CD4-positive, alpha-beta T cell (primary cell): ENCODE measurements at regions not wholly inside any gene's neighbourhood (a gene's known extent, or its start where the extent isn't known, plus 50 kb on each side); places are given as distances from the start of the nearest gene placed in this dataset.

Experiments
- ATAC-seq: fragments of 200-7000 bp; cut with Tn5 transposase; one replicate; pipeline ENCODE4 v1.10.0; 2022; ENCODE audit warnings: mild to moderate bottlenecking; ENCODE audit not compliant: poor library complexity
- CTCF ChIA-PET: fragments of 350-600 bp; sonication (Branson Sonifier 250); formaldehyde crosslinking; loops from one replicate; lab custom pipeline; 2021; ENCODE audit warnings: antibody characterized with exemption, inconsistent platforms; lab: Charles Lee
- POLR2A ChIA-PET: fragments of 350-600 bp; sonication (Branson Sonifier 250); formaldehyde crosslinking; loops from one replicate; lab custom pipeline; 2021; ENCODE audit warnings: antibody characterized with exemption, inconsistent platforms; lab: Charles Lee
- DNase-seq, 14 experiments: peaks; one replicate each; pipeline ENCODE4 v3.0.0-alpha.2; 2013 to 2020; ENCODE audit warnings: mixed read lengths in 2 of 14
- H3K27ac ChIP-seq, 2 donors: one replicate each; pipeline versions ENCODE4 v1.5.1 to v1.7.0; 2013; ENCODE audit warnings: low read length in 2 of 2, low read depth in 1 of 2, mild to moderate bottlenecking in 1 of 2
- H3K27me3 ChIP-seq, 2 experiments: 1 replicate in 1 of 2; 2 replicates in 1 of 2; pipeline versions ENCODE4 v1.6.1 to v1.7.0; 2013; ENCODE audit warnings: low read length in 2 of 2, control low read depth in 1 of 2, mild to moderate bottlenecking in 1 of 2, moderate library complexity in 1 of 2; ENCODE audit not compliant: insufficient read depth in 2 of 2, control insufficient read depth in 1 of 2
- H3K36me3 ChIP-seq: one replicate; pipeline ENCODE4 v1.6.1; 2013; ENCODE audit warnings: low read length, control low read depth; ENCODE audit not compliant: insufficient read depth
- H3K4me1 ChIP-seq: one replicate; pipeline ENCODE4 v1.6.1; 2013; ENCODE audit warnings: low read length, control low read depth; ENCODE audit not compliant: insufficient read depth
- H3K4me3 ChIP-seq: one replicate; pipeline ENCODE4 v1.5.1; 2013; ENCODE audit warnings: mild to moderate bottlenecking, low read length, moderate library complexity
- H3K9me3 ChIP-seq, 2 experiments: 1 replicate in 1 of 2; 2 replicates in 1 of 2; pipeline versions ENCODE4 v1.6.1 to v1.7.0; 2013; ENCODE audit warnings: low read length in 2 of 2, mild to moderate bottlenecking in 2 of 2, control low read depth in 1 of 2, moderate library complexity in 1 of 2; ENCODE audit not compliant: control insufficient read depth in 1 of 2, insufficient read depth in 1 of 2
- H3K27ac Mint-ChIP-seq: one replicate; pipeline ENCODE4 v1.8.0; 2020; ENCODE audit warnings: mixed read lengths
- H3K27me3 Mint-ChIP-seq: one replicate; pipeline ENCODE4 v1.8.0; 2021; ENCODE audit warnings: mixed read lengths
- H3K36me3 Mint-ChIP-seq: one replicate; pipeline ENCODE4 v1.8.0; 2021; ENCODE audit warnings: low read depth, mixed read lengths
- H3K4me1 Mint-ChIP-seq: one replicate; pipeline ENCODE4 v1.8.0; 2021; ENCODE audit warnings: low read depth, mixed read lengths
- H3K4me3 Mint-ChIP-seq: one replicate; pipeline ENCODE4 v1.8.0; 2020; ENCODE audit warnings: mild to moderate bottlenecking, mixed read lengths
- H3K9me3 Mint-ChIP-seq: one replicate; pipeline ENCODE4 v1.8.0; 2020; ENCODE audit warnings: mixed read lengths
- CTCF ChIP-seq: fragments of 200-600 bp; IDR thresholded peaks from one replicate; pipeline ENCODE4 v1.8.0; 2022; ENCODE audit warnings: antibody characterized with exemption, mild to moderate bottlenecking
- intact Hi-C, 2 experiments: fragments of 100-400 bp; cut with DNase I in 1 of 2; cut with micrococcal nuclease in 1 of 2; formaldehyde crosslinking; loops; one replicate each; pipeline versions ENCODE4 v1.15.1 to v1.9.0; 2023 to 2025; cut with DNase I, micrococcal nuclease

GRCh38 chr4:81912376-81913030 lies 440.8 kb upstream of the RASGEF1B start:
- no peak overlapping the region for H3K4me3 ChIP-seq
- Mint-ChIP-seq H3K36me3 (no peaks in the 10 kb centered on the region), H3K4me3 (no peak overlapping the region), H3K9me3 (no peaks in the 10 kb centered on the region), H3K4me1 (peaks cover 10% of the 10 kb centered on the region), H3K27me3 (peaks cover 5% of the 10 kb centered on the region), H3K27ac (no peak overlapping the region)
- no peak for DNase-seq
- CTCF ChIA-PET, result interaction anchor here (0.8 to 1.4 kb wide), 5 partner anchors 8 to 90 kb away, joined by 3 to 5 read pairs (median 4); no protein-coding TSS in a partner anchor
- ATAC-seq, result no peak
- H3K27ac ChIP-seq, result no peak overlapping the region
- H3K36me3 ChIP-seq, result no peaks in the 10 kb centered on the region
- no peaks in the 10 kb centered on the region for H3K4me1 ChIP-seq
- no peak for TF ChIP-seq CTCF
- peaks cover 0 to 4% of the 10 kb centered on the region in 2 experiments for H3K27me3 ChIP-seq
- intact Hi-C loops, result loop anchor here (2.0 to 10.0 kb wide), 2 partner anchors 352 to 356 kb away; no protein-coding TSS in a partner anchor
- H3K9me3 ChIP-seq, result no peaks in the 10 kb centered on the region
- POLR2A ChIA-PET, result no interaction called here

GRCh38 chr4:81906905-81907304 lies 435.2 kb upstream of the RASGEF1B start:
- no peak for TF ChIP-seq CTCF
- Histone ChIP-seq H3K4me3 (no peak overlapping the region), H3K27ac (no peak overlapping the region), H3K9me3 (no peaks in the 10 kb centered on the region), H3K36me3 (no peaks in the 10 kb centered on the region), H3K27me3 (peaks cover 0 to 7% of the 10 kb centered on the region in 2 experiments), H3K4me1 (no peaks in the 10 kb centered on the region)
- intact Hi-C loops, result no loop called here
- Mint-ChIP-seq H3K36me3 (no peaks in the 10 kb centered on the region), H3K4me1 (no peaks in the 10 kb centered on the region), H3K27ac (no peak overlapping the region), H3K9me3 (no peaks in the 10 kb centered on the region), H3K4me3 (no peak overlapping the region), H3K27me3 (no peaks in the 10 kb centered on the region)
- ChIA-PET POLR2A (no interaction called here), CTCF (no interaction called here)
- DNase-seq, result no peak
- ATAC-seq, result no peak

- no peaks in the 10 kb centered on the region for H3K27me3 Mint-ChIP-seq
- DNase-seq, result no peak
- Histone ChIP-seq H3K27ac (no peak overlapping the region), H3K9me3 (no peaks in the 10 kb centered on the region), H3K27me3 (peaks cover 0 to 6% of the 10 kb centered on the region in 2 experiments), H3K4me1 (no peaks in the 10 kb centered on the region), H3K4me3 (no peak overlapping the region), H3K36me3 (no peaks in the 10 kb centered on the region)
- no peaks in the 10 kb centered on the region for H3K36me3 Mint-ChIP-seq
- H3K4me3 Mint-ChIP-seq, result no peak overlapping the region
- TF ChIP-seq CTCF, result no peak
- ChIA-PET POLR2A (no interaction called here), CTCF (no interaction called here)
- H3K9me3 Mint-ChIP-seq, result no peaks in the 10 kb centered on the region
- H3K4me1 Mint-ChIP-seq, result no peaks in the 10 kb centered on the region
- no peak overlapping the region for H3K27ac Mint-ChIP-seq
- intact Hi-C loops, result no loop called here
- no peak for ATAC-seq
Observed at GRCh38 chr4:81905971-81906370, 434.3 kb upstream of the RASGEF1B start.
